B cell (primary cell): ENCODE measurements at regions not wholly inside any gene's neighbourhood (a gene's known extent, or its start where the extent isn't known, plus 50 kb on each side); places are given as distances from the start of the nearest gene placed in this dataset.

Experiments
- ATAC-seq: fragments of 200-7000 bp; cut with Tn5 transposase; one replicate; pipeline ENCODE4 v1.10.0; 2021; ENCODE audit warnings: low read depth, mild to moderate bottlenecking, moderate number of reproducible peaks, moderate library complexity
- CTCF ChIA-PET: fragments of 350-600 bp; sonication (Branson Sonifier 250); formaldehyde crosslinking; loops from one replicate; lab custom pipeline; 2021; ENCODE audit warnings: antibody characterized with exemption, inconsistent platforms; lab: Charles Lee
- POLR2A ChIA-PET: fragments of 350-600 bp; sonication (Branson Sonifier 250); formaldehyde crosslinking; loops from one replicate; lab custom pipeline; 2021; ENCODE audit warnings: antibody characterized with exemption; lab: Charles Lee
- DNase-seq: peaks from one replicate; pipeline ENCODE4 v3.0.0; 2013
- H2AFZ ChIP-seq: 2 replicates; pipeline ENCODE4 v1.6.1; 2012; ENCODE audit warnings: mild to moderate bottlenecking, low read depth, low read length; ENCODE audit not compliant: insufficient read depth, poor library complexity, severe bottlenecking
- H3K27ac ChIP-seq, 2 donors: 1 replicate in 1 of 2; 2 replicates in 1 of 2; pipeline ENCODE4 v1.5.1; 2012 to 2013; ENCODE audit warnings: low read length in 2 of 2, mild to moderate bottlenecking in 2 of 2, moderate library complexity in 1 of 2
- H3K27me3 ChIP-seq, 4 experiments: fragments of 200-600 bp in 1 of 4; sonication (generic) in 1 of 4; replicated peaks in 1 of 4; 1 replicate in 2 of 4; 2 replicates in 2 of 4; pipeline versions ENCODE4 v1.6.1 to v1.7.0; 2013 to 2016; ENCODE audit warnings: low read length in 3 of 4, mild to moderate bottlenecking in 2 of 4, mixed read lengths in 1 of 4, moderate library complexity in 1 of 4; ENCODE audit not compliant: insufficient read depth in 4 of 4, control insufficient read depth in 3 of 4; ENCODE audit errors: control extremely low read depth in 1 of 4
- H3K36me3 ChIP-seq, 2 experiments: replicated peaks in 1 of 2; 1 replicate in 1 of 2; 2 replicates in 1 of 2; pipeline versions ENCODE4 v1.6.1 to v1.7.1; 2013; ENCODE audit warnings: low read length in 1 of 2; ENCODE audit not compliant: insufficient read depth in 2 of 2, control insufficient read depth in 1 of 2; ENCODE audit errors: control extremely low read depth in 1 of 2, extremely low read depth in 1 of 2
- H3K4me1 ChIP-seq, 2 donors: fragments of 200-600 bp in 1 of 2; sonication (generic) in 1 of 2; 1 replicate in 1 of 2; 2 replicates in 1 of 2; pipeline versions ENCODE4 v1.5.1 to v1.6.1; 2013 to 2017; ENCODE audit warnings: low read length in 2 of 2; ENCODE audit not compliant: control insufficient read depth in 2 of 2, insufficient read depth in 2 of 2
- H3K4me2 ChIP-seq: replicated peaks from 2 replicates; pipeline ENCODE3; 2012; ENCODE audit warnings: mild to moderate bottlenecking, low read depth, low read length; ENCODE audit not compliant: poor library complexity, severe bottlenecking
- H3K4me3 ChIP-seq, 5 experiments: fragments of 200-600 bp in 1 of 5; sonication (generic) in 1 of 5; 1 replicate in 3 of 5; 2 replicates in 2 of 5; pipeline versions ENCODE4 v1.5.1 to v1.7.0; 2011 to 2016; ENCODE audit warnings: low read length in 4 of 5, mild to moderate bottlenecking in 4 of 5, low read depth in 2 of 5, control low read depth in 1 of 5, moderate library complexity in 1 of 5; ENCODE audit not compliant: insufficient read depth in 1 of 5; ENCODE audit errors: control extremely low read depth in 1 of 5, extremely low read depth in 1 of 5
- H3K79me2 ChIP-seq: fragments of 200-600 bp; sonication (generic); one replicate; pipeline ENCODE4 v1.6.0; 2016; ENCODE audit warnings: low read length; ENCODE audit not compliant: control insufficient read depth, insufficient read depth
- H3K9ac ChIP-seq: fragments of 200-600 bp; sonication (generic); 2 replicates; pipeline ENCODE4 v1.6.1; 2017; ENCODE audit warnings: mild to moderate bottlenecking, low read length, moderate library complexity
- H3K9me3 ChIP-seq, 3 donors: one replicate each; pipeline versions ENCODE4 v1.6.1 to v1.7.1; 2013; ENCODE audit warnings: low read length in 2 of 3; ENCODE audit not compliant: control insufficient read depth in 2 of 3, insufficient read depth in 1 of 3; ENCODE audit errors: control extremely low read depth in 1 of 3
- H4K20me1 ChIP-seq: 2 replicates; pipeline ENCODE4 v1.6.0; 2012; ENCODE audit warnings: mild to moderate bottlenecking, low read length; ENCODE audit not compliant: insufficient read depth, control insufficient read depth, poor library complexity, severe bottlenecking
- H3K27ac Mint-ChIP-seq: one replicate; pipeline ENCODE4 v1.8.0; 2021; ENCODE audit warnings: mixed read lengths
- H3K27me3 Mint-ChIP-seq: one replicate; pipeline ENCODE4 v1.8.0; 2021; ENCODE audit warnings: mixed read lengths
- H3K4me1 Mint-ChIP-seq: one replicate; pipeline ENCODE4 v1.8.0; 2021; ENCODE audit warnings: mixed read lengths
- H3K4me3 Mint-ChIP-seq: one replicate; pipeline ENCODE4 v1.8.0; 2021; ENCODE audit warnings: mixed read lengths
- H3K9me3 Mint-ChIP-seq: one replicate; pipeline ENCODE4 v1.8.0; 2022; ENCODE audit warnings: mixed read lengths; ENCODE audit not compliant: insufficient read depth
- EZH2 ChIP-seq: IDR thresholded peaks from 2 replicates; pipeline ENCODE4 v1.6.1; 2012; ENCODE audit warnings: borderline replicate concordance, low read depth, mild to moderate bottlenecking, moderate library complexity, low read length; ENCODE audit not compliant: insufficient read depth, poor library complexity, severe bottlenecking
- WGBS: methylation state at CpG from one replicate; pipeline ENCODE4 v1.1.5; 2013; ENCODE audit warnings: missing lambda C conversion rate; ENCODE audit not compliant: insufficient coverage; 5-methylcytosine and 5-hydroxymethylcytosine counted together
- intact Hi-C: fragments of 100-400 bp; cut with micrococcal nuclease; formaldehyde crosslinking; loops from one replicate; pipeline ENCODE4 v1.10.0; 2022
- TF ChIP-seq, protein P1 (sequence below): fragments of 200-600 bp; IDR thresholded peaks from one replicate; pipeline ENCODE4 v1.8.0; 2022; ENCODE audit warnings: antibody characterized with exemption, mild to moderate bottlenecking

DNA sequence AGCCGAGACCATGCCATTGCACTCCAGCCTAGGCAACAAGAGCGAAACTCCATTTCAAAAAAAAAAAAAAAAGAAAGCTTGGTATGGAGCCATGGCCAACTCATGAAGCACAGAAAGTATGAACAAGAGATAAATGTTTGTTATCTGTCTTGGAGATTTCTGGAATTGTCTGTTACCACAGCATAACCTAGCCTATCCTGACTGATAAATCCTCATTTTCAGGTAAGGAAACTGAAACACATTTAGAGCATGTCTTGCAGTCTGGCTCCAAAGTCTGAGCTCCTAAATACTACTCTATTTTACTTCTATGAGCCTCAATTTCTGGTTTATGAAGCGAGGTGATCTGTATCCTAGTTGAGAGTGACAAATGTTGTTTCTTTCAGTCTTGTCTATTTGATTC is 68.3 kb upstream of the SLC44A1 start:
- no peak overlapping the region for H3K9ac ChIP-seq
- H3K4me3 ChIP-seq, result no peak overlapping the region
- intact Hi-C loops, result no loop called here
- H3K27me3 ChIP-seq, result no peaks in the 10 kb centered on the region
- no peaks in the 10 kb centered on the region for H3K27me3 Mint-ChIP-seq
- H3K4me1 ChIP-seq, result no peaks in the 10 kb centered on the region
- no peak overlapping the region for H2AFZ ChIP-seq
- no peaks in the 10 kb centered on the region for H4K20me1 ChIP-seq
- H3K4me2 ChIP-seq, result no peak overlapping the region
- H3K79me2 ChIP-seq, result no peaks in the 10 kb centered on the region
- H3K36me3 ChIP-seq, result no peaks in the 10 kb centered on the region
- no peak overlapping the region for H3K4me3 Mint-ChIP-seq
- no peaks in the 10 kb centered on the region for H3K9me3 Mint-ChIP-seq
- no peak overlapping the region for H3K27ac Mint-ChIP-seq
- DNase-seq (no peak), ATAC-seq (no peak)
- H3K4me1 Mint-ChIP-seq, result peaks cover 3% of the 10 kb centered on the region
- TF ChIP-seq EZH2, result no peak
- TF ChIP-seq, protein P1, sequence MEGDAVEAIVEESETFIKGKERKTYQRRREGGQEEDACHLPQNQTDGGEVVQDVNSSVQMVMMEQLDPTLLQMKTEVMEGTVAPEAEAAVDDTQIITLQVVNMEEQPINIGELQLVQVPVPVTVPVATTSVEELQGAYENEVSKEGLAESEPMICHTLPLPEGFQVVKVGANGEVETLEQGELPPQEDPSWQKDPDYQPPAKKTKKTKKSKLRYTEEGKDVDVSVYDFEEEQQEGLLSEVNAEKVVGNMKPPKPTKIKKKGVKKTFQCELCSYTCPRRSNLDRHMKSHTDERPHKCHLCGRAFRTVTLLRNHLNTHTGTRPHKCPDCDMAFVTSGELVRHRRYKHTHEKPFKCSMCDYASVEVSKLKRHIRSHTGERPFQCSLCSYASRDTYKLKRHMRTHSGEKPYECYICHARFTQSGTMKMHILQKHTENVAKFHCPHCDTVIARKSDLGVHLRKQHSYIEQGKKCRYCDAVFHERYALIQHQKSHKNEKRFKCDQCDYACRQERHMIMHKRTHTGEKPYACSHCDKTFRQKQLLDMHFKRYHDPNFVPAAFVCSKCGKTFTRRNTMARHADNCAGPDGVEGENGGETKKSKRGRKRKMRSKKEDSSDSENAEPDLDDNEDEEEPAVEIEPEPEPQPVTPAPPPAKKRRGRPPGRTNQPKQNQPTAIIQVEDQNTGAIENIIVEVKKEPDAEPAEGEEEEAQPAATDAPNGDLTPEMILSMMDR, result no peak
- ChIA-PET CTCF (no interaction called here), POLR2A (no interaction called here)
- no peaks in the 10 kb centered on the region for H3K9me3 ChIP-seq
- no peak overlapping the region for H3K27ac ChIP-seq
- WGBS, result no CpG with 5 or more reads among the region's 3 CpGs

DNA sequence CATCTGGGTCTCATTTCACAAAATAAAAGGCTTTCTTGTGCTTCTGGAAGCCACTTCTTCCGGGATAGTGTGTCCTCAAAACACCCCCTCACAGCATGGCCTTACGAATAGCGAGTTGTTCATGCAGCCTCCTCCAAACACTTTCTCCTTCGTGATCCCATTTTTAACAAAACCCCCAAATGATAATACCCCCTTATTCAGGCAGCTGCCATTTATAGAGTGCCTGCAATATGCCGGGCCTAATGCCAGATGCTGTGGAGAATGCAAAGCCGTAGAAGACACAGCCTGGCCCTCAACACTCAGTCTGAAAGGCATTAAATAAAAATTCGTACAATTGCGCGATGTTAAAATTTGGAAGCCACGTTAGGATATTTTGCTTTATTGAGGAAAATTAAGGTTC is 66.4 kb upstream of the SLC44A1 start:
- no peak for ATAC-seq
- no peaks in the 10 kb centered on the region for H3K9me3 Mint-ChIP-seq
- H3K27ac Mint-ChIP-seq, result no peak overlapping the region
- Histone ChIP-seq H3K79me2 (no peaks in the 10 kb centered on the region), H2AFZ (no peak overlapping the region), H3K9me3 (no peaks in the 10 kb centered on the region), H4K20me1 (no peaks in the 10 kb centered on the region), H3K27ac (no peak overlapping the region), H3K4me1 (no peaks in the 10 kb centered on the region), H3K4me2 (no peak overlapping the region), H3K36me3 (no peaks in the 10 kb centered on the region), H3K9ac (no peak overlapping the region), H3K27me3 (no peaks in the 10 kb centered on the region), H3K4me3 (no peak overlapping the region)
- H3K4me1 Mint-ChIP-seq, result peaks cover 5% of the 10 kb centered on the region
- 87% methylated on average over 6 of the region's 10 CpGs for WGBS
- ChIA-PET CTCF (interaction anchor here (0.5 to 1.0 kb wide), 2 partner anchors 13 to 19 kb away, joined by 3 read pairs; no protein-coding TSS in a partner anchor), POLR2A (no interaction called here)
- no peak for DNase-seq
- intact Hi-C loops, result no loop called here
- TF ChIP-seq, protein P1, result no peak
- TF ChIP-seq EZH2, result no peak
- no peaks in the 10 kb centered on the region for H3K27me3 Mint-ChIP-seq
- H3K4me3 Mint-ChIP-seq, result no peak overlapping the region
